ENCODE measurements at regions not wholly inside any gene's neighbourhood (a gene's known extent, or its start where the extent isn't known, plus 50 kb on each side); places are given as distances from the start of the nearest gene placed in this dataset.

GRCh38 chr15:93378558-93378957 lies 289.5 kb upstream of the RGMA start:
- TF ChIP-seq POLR2A (IDR thresholded peaks at IDR 0.05) (no peak), EP300 (IDR thresholded peaks at IDR 0.05; ENCODE audit: low read depth) (no peak)
- TF ChIP-seq, protein P1, sequence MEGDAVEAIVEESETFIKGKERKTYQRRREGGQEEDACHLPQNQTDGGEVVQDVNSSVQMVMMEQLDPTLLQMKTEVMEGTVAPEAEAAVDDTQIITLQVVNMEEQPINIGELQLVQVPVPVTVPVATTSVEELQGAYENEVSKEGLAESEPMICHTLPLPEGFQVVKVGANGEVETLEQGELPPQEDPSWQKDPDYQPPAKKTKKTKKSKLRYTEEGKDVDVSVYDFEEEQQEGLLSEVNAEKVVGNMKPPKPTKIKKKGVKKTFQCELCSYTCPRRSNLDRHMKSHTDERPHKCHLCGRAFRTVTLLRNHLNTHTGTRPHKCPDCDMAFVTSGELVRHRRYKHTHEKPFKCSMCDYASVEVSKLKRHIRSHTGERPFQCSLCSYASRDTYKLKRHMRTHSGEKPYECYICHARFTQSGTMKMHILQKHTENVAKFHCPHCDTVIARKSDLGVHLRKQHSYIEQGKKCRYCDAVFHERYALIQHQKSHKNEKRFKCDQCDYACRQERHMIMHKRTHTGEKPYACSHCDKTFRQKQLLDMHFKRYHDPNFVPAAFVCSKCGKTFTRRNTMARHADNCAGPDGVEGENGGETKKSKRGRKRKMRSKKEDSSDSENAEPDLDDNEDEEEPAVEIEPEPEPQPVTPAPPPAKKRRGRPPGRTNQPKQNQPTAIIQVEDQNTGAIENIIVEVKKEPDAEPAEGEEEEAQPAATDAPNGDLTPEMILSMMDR (IDR thresholded peaks at IDR 0.05) = no peak
